A673 (cell line): ENCODE measurements at regions not wholly inside any gene's neighbourhood (a gene's known extent, or its start where the extent isn't known, plus 50 kb on each side); places are given as distances from the start of the nearest gene placed in this dataset.

Source experiments
- BruUV-seq: library from RNA; stranded (reverse); fragments of 400-500 nt; replicated peaks from 2 replicates; lab custom pipeline; 2021; lab: Mats Ljungman, UMichigan
- CTCF ChIA-PET: fragments of 300-600 bp; sonication (Branson Sonifier 250); formaldehyde crosslinking; loops from one replicate; lab custom pipeline; 2022; ENCODE audit warnings: antibody characterized with exemption; lab: Charles Lee
- POLR2A ChIA-PET: fragments of 300-600 bp; sonication (Branson Sonifier 250); formaldehyde crosslinking; loops from one replicate; lab custom pipeline; 2022; ENCODE audit warnings: antibody characterized with exemption; ENCODE audit not compliant: low non-redundant PET; lab: Charles Lee
- DNase-seq: peaks from one replicate; pipeline ENCODE4 v3.0.0-alpha.2; 2015; ENCODE audit warnings: low spot score
- H3K27ac ChIP-seq: fragments of 200-600 bp; sonication (generic); 2 replicates; pipeline ENCODE4 v1.5.1; 2016; ENCODE audit warnings: mixed run types, low read depth, mild to moderate bottlenecking, mixed read lengths, antibody characterized with exemption, low read length; ENCODE audit not compliant: poor library complexity, severe bottlenecking
- H3K27me3 ChIP-seq: fragments of 200-600 bp; sonication (generic); replicated peaks from 2 replicates; pipeline ENCODE4 v1.6.1; 2017; ENCODE audit warnings: mixed run types, low read depth, mild to moderate bottlenecking, mixed read lengths, antibody characterized with exemption, low read length; ENCODE audit not compliant: insufficient read depth, poor library complexity
- H3K36me3 ChIP-seq: fragments of 200-600 bp; sonication (generic); 2 replicates; pipeline ENCODE4 v1.6.1; 2016; ENCODE audit warnings: mixed run types, mild to moderate bottlenecking, mixed read lengths, antibody characterized with exemption, low read length; ENCODE audit not compliant: insufficient read depth, poor library complexity, severe bottlenecking
- H3K4me1 ChIP-seq: fragments of 200-600 bp; sonication (generic); 2 replicates; pipeline ENCODE4 v1.6.1; 2017; ENCODE audit warnings: mixed run types, mild to moderate bottlenecking, mixed read lengths, antibody characterized with exemption, low read length; ENCODE audit not compliant: insufficient read depth, poor library complexity, severe bottlenecking
- H3K4me3 ChIP-seq: fragments of 200-600 bp; sonication (generic); 2 replicates; pipeline ENCODE4 v1.5.1; 2016; ENCODE audit warnings: low read depth, mixed run types, mild to moderate bottlenecking, mixed read lengths, low read length; ENCODE audit not compliant: poor library complexity, severe bottlenecking
- H3K9me3 ChIP-seq: fragments of 200-600 bp; sonication (generic); 2 replicates; pipeline ENCODE4 v1.6.1; 2016; ENCODE audit warnings: mixed run types, low read depth, mild to moderate bottlenecking, mixed read lengths, antibody characterized with exemption, low read length; ENCODE audit not compliant: poor library complexity, severe bottlenecking
- CTCF ChIP-seq: fragments of 300-800, 200-600 bp; sonication (generic); conservative IDR thresholded peaks from 2 replicates; pipeline ENCODE4 v1.5.1; 2017; ENCODE audit warnings: low read depth, mild to moderate bottlenecking, antibody characterized with exemption, low read length, moderate library complexity, mixed read lengths
- EZH2 ChIP-seq: fragments of 200-600 bp; sonication (generic); IDR thresholded peaks from 2 replicates; pipeline ENCODE4 v1.6.1; 2017; ENCODE audit warnings: borderline replicate concordance, low read depth, mild to moderate bottlenecking, mixed read lengths, antibody characterized with exemption, low read length; ENCODE audit not compliant: poor library complexity, severe bottlenecking
- intact Hi-C: fragments of 100-400 bp; cut with micrococcal nuclease; formaldehyde crosslinking; loops from one replicate; pipeline ENCODE4 v1.10.0; 2022; ENCODE audit not compliant: unreplicated experiment

DNA sequence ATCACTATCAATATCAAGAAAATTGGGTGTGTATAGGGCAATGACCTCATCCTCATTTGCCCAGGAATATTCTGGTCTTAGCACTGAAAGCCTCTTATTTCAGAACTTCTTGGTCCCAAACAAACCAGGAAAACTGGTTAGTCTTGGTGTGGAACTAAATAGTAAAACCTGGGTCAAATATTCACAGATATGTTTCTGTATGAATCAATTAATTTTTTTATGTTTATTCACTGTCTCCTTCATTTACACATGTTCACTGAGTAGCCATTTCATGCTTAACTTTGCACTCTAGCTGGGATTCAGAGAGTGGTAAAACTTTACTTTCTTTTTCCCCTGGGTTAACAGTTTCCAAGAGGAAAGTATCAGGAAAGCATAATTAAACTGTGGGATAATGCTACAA, 113.7 kb upstream of the PAPPA start:
- ChIA-PET CTCF (no interaction called here), POLR2A (no interaction called here)
- H3K4me1 ChIP-seq = no peaks in the 10 kb centered on the region
- H3K27ac ChIP-seq = no peak overlapping the region
- BruUV-seq = no TSS peak
- intact Hi-C loops = no loop called here
- no peaks in the 10 kb centered on the region for H3K27me3 ChIP-seq
- no peaks in the 10 kb centered on the region for H3K36me3 ChIP-seq
- TF ChIP-seq CTCF = no peak
- DNase-seq = no peak
- H3K4me3 ChIP-seq = no peak overlapping the region
- H3K9me3 ChIP-seq = no peaks in the 10 kb centered on the region

- CTCF ChIA-PET = no interaction called here
- POLR2A ChIA-PET = interaction anchor here (0.6 kb wide), 1 partner anchor 954 kb away, joined by 3 read pairs; no protein-coding TSS in a partner anchor
- Histone ChIP-seq H3K9me3 (no peaks in the 10 kb centered on the region), H3K27me3 (no peaks in the 10 kb centered on the region), H3K27ac (no peak overlapping the region), H3K4me3 (no peak overlapping the region), H3K4me1 (no peaks in the 10 kb centered on the region), H3K36me3 (no peaks in the 10 kb centered on the region)
- no TSS peak for BruUV-seq
- intact Hi-C loops = no loop called here
- DNase-seq = no peak
- TF ChIP-seq CTCF = no peak
- no peak for TF ChIP-seq EZH2
Measured at GRCh38 chr9:116042321-116042720, 111.3 kb upstream of the PAPPA start.

- Histone ChIP-seq H3K9me3 (no peaks in the 10 kb centered on the region), H3K4me1 (no peaks in the 10 kb centered on the region), H3K4me3 (no peak overlapping the region), H3K27me3 (no peaks in the 10 kb centered on the region), H3K27ac (no peak overlapping the region), H3K36me3 (no peaks in the 10 kb centered on the region)
- intact Hi-C loops = no loop called here
- CTCF ChIA-PET = no interaction called here
- no TSS peak for BruUV-seq
- POLR2A ChIA-PET = interaction anchor here (0.6 kb wide), 1 partner anchor 576 kb away, joined by 3 read pairs; no protein-coding TSS in a partner anchor
- DNase-seq = no peak
- TF ChIP-seq EZH2 (no peak), CTCF (no peak)
Measured at GRCh38 chr9:116045083-116045482, 108.5 kb upstream of the PAPPA start.
